SK-N-SH (cell line): ENCODE measurements at regions not wholly inside any gene's neighbourhood (a gene's known extent, or its start where the extent isn't known, plus 50 kb on each side); places are given as distances from the start of the nearest gene placed in this dataset.

Source experiments
- CTCF ChIP-seq: fragments of 200-600 bp; sonication (generic); IDR thresholded peaks from 2 replicates; pipeline ENCODE4 v1.6.1; 2017; ENCODE audit warnings: antibody characterized with exemption, mild to moderate bottlenecking, moderate library complexity
- POLR2AphosphoS5 ChIP-seq: IDR thresholded peaks from 2 replicates; pipeline ENCODE4 v1.6.1; 2012; ENCODE audit warnings: low read depth, low read length
- YY1 ChIP-seq: IDR thresholded peaks from 2 replicates; pipeline ENCODE4 v1.4.0; 2012; ENCODE audit warnings: low read depth, mild to moderate bottlenecking

- TF ChIP-seq POLR2AphosphoS5, result no peak
- no peak for TF ChIP-seq CTCF
- no peak for TF ChIP-seq YY1
Measured at GRCh38 chr3:145900056-145900829, 260.7 kb downstream of the PLOD2 start.
